ENCODE measurements at regions not wholly inside any gene's neighbourhood (a gene's known extent, or its start where the extent isn't known, plus 50 kb on each side); places are given as distances from the start of the nearest gene placed in this dataset.

DNA sequence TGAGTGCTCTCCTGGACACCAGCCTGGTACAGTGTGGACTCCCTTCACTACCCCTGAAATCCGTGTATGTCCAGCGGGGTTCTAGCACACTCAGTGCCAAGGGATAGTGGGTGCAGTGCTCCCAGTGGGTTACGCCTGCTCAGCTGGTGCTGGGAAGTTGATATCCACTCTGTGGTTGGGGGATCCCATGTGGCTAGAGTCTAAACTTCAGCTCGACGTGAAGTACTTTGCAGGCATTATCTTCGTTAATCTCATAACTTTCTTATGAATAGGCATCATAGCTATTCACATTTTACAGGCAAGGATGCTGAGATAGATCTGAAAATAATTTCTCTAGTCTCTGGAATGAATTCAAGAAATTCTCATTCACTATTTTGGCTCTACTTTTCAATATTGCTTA lies 433.2 kb upstream of the HTR2A start:
- Histone ChIP-seq H3K27ac (no peak overlapping the region), H3K27me3 (no peaks in the 10 kb centered on the region), H3K4me1 (no peaks in the 10 kb centered on the region), H3K36me3 (no peaks in the 10 kb centered on the region), H3K4me3 (no peak overlapping the region), H3K9me3 (no peaks in the 10 kb centered on the region)
- intact Hi-C loops (cut with DNase I; ENCODE audit: low total_unique reads) = no loop called here
- DNase-seq (ENCODE audit: low spot score in 2 of 2) = no peak
- TF ChIP-seq, protein P1, sequence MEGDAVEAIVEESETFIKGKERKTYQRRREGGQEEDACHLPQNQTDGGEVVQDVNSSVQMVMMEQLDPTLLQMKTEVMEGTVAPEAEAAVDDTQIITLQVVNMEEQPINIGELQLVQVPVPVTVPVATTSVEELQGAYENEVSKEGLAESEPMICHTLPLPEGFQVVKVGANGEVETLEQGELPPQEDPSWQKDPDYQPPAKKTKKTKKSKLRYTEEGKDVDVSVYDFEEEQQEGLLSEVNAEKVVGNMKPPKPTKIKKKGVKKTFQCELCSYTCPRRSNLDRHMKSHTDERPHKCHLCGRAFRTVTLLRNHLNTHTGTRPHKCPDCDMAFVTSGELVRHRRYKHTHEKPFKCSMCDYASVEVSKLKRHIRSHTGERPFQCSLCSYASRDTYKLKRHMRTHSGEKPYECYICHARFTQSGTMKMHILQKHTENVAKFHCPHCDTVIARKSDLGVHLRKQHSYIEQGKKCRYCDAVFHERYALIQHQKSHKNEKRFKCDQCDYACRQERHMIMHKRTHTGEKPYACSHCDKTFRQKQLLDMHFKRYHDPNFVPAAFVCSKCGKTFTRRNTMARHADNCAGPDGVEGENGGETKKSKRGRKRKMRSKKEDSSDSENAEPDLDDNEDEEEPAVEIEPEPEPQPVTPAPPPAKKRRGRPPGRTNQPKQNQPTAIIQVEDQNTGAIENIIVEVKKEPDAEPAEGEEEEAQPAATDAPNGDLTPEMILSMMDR (IDR thresholded peaks at IDR 0.05) = no peak
- TF ChIP-seq POLR2A (IDR thresholded peaks at IDR 0.05) (no peak), POLR2AphosphoS5 (IDR thresholded peaks at IDR 0.05) (no peak)

DNA sequence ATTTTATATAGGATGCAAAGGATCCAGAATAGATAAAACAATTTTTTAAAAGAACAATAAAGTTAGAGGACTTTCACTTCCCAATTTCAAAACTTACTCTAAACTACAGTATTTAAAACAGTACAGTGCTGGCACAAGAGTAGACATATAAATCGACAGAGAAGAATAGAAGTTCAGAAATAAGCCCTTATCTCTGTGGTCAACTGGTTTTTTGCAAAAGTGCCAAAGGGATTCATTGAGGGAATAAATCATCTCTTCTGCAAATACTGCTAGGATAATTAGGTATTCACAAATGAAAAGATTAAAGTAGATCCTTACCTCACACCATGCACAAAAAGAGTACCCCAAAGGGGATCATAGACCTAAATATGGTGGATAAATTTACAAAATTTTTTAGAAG lies 431.0 kb upstream of the HTR2A start:
- H3K9me3 ChIP-seq = no peaks in the 10 kb centered on the region
- no peak overlapping the region for H3K27ac ChIP-seq
- H3K36me3 ChIP-seq = no peaks in the 10 kb centered on the region
- no peaks in the 10 kb centered on the region for H3K4me1 ChIP-seq
- intact Hi-C loops (cut with DNase I; ENCODE audit: low total_unique reads) = no loop called here
- DNase-seq (ENCODE audit: low spot score in 2 of 2) = no peak
- no peaks in the 10 kb centered on the region for H3K27me3 ChIP-seq
- no peak for TF ChIP-seq POLR2AphosphoS5 (IDR thresholded peaks at IDR 0.05)
- TF ChIP-seq POLR2A (IDR thresholded peaks at IDR 0.05) = no peak
- TF ChIP-seq, protein P1 (IDR thresholded peaks at IDR 0.05) = no peak
- H3K4me3 ChIP-seq = no peak overlapping the region

DNA sequence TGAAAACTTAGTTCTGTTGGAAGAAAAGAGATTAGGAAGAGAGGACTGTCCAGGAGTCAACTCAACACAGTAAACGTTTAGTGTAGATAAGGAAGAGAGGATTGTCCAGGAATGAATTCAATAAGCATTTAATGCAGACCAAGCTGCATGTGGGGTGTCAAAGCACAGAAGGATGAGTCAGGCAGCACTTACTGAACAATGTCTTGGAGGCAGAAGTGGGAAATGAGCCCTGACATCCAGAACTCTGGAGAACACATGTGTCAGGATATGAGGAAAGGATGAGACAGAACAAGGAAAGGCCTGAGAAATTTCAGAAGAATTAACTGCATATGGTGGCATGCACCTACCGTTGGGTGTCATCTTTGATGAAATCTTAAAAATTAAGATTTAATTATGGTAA lies 429.2 kb upstream of the HTR2A start:
- Histone ChIP-seq H3K4me1 (no peaks in the 10 kb centered on the region), H3K36me3 (no peaks in the 10 kb centered on the region), H3K27ac (no peak overlapping the region), H3K27me3 (no peaks in the 10 kb centered on the region), H3K4me3 (no peak overlapping the region), H3K9me3 (no peaks in the 10 kb centered on the region)
- intact Hi-C loops (cut with DNase I; ENCODE audit: low total_unique reads) = no loop called here
- no peak for DNase-seq (ENCODE audit: low spot score in 2 of 2)
- TF ChIP-seq POLR2AphosphoS5 (IDR thresholded peaks at IDR 0.05) (no peak), POLR2A (IDR thresholded peaks at IDR 0.05) (no peak)
- TF ChIP-seq, protein P1 (IDR thresholded peaks at IDR 0.05) = no peak

DNA sequence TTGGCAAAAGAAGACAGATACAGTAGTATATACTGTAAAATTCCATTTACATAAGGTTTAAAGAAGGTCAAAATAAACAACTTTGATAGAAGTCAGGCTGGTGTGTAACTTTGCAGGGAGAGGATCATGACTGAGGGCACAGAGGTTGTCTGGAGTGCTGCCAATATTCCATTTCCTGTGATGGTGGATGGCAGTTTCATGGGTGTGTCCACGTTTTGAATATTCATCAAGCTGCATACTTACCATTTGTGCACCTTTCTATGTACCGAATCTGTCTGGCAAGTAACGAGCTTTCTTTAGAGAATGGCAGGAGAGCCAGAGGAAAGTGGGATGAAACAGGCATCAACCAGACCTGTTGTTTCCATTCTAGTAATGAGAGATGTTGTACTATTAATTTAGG lies 420.5 kb upstream of the HTR2A start:
- Histone ChIP-seq H3K36me3 (no peaks in the 10 kb centered on the region), H3K27me3 (no peaks in the 10 kb centered on the region), H3K4me1 (no peaks in the 10 kb centered on the region), H3K9me3 (no peaks in the 10 kb centered on the region), H3K27ac (no peak overlapping the region), H3K4me3 (no peak overlapping the region)
- intact Hi-C loops (cut with DNase I; ENCODE audit: low total_unique reads) = no loop called here
- no peak for DNase-seq (ENCODE audit: low spot score in 2 of 2)
- TF ChIP-seq POLR2A (IDR thresholded peaks at IDR 0.05) (no peak), POLR2AphosphoS5 (IDR thresholded peaks at IDR 0.05) (no peak)
- TF ChIP-seq, protein P1 (IDR thresholded peaks at IDR 0.05) = no peak

DNA sequence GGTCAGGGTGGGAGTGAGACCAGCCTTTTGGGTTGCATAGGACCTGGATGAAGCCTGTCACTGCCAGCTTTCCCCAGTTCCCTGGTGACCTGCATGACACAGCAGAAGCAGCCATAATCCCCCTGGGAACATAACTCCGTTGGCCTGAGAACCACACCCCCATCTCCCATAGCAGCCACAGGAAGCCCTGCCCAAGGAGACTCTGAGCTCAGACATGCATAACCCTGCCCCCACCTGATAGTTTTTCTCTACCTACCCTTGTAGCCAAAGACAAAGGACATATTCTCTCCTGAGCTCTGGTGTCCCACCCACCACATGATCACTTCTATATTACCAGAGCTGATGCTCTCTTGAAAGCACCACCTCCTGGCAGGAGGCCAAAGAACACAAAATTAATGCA lies 413.5 kb upstream of the HTR2A start:
- Histone ChIP-seq H3K27ac (no peak overlapping the region), H3K36me3 (no peaks in the 10 kb centered on the region), H3K4me3 (no peak overlapping the region), H3K27me3 (no peaks in the 10 kb centered on the region), H3K9me3 (peaks cover 12 to 21% of the 10 kb centered on the region in 2 donors), H3K4me1 (no peaks in the 10 kb centered on the region)
- TF ChIP-seq, protein P1 (IDR thresholded peaks at IDR 0.05) = no peak
- TF ChIP-seq POLR2A (IDR thresholded peaks at IDR 0.05) = no peak
- no peak for TF ChIP-seq POLR2AphosphoS5 (IDR thresholded peaks at IDR 0.05)
- DNase-seq (ENCODE audit: low spot score in 2 of 2) = no peak
- intact Hi-C loops (cut with DNase I; ENCODE audit: low total_unique reads) = no loop called here
